ENCODE measurements at regions not wholly inside any gene's neighbourhood (a gene's known extent, or its start where the extent isn't known, plus 50 kb on each side); places are given as distances from the start of the nearest gene placed in this dataset.
"Not testable (repeated sequence)": the region's sequence is repeated elsewhere in the genome, so short reads cannot be mapped to it uniquely, and the experiment has no call there.

GRCh38 chr16:5972747-5973146 is 875.2 kb upstream of the EEF2KMT start:
- no peak for DNase-seq

- no peak for DNase-seq
These were observed 874.3 kb upstream of the EEF2KMT start for GRCh38 chr16:5971924-5972323.

DNA sequence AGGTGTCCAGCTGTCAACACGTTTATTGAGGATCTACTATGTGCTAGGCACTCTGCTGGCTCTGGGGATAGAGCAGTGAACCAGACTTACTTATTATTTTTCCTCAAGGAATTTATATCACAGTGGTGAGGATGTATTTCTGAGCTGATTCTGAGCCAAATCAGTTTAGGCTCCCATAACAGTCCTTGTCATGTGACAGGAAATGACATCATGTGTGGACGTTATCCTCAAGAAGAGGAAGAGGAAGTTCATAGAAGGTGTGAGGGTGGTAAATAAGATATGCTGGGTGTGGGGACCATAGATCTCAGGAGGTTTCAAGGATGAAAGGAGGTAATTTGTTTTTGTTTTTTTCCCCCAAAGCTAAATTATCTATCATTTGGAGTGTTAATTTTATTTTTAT is 873.5 kb upstream of the EEF2KMT start:
- DNase-seq = no peak

DNA sequence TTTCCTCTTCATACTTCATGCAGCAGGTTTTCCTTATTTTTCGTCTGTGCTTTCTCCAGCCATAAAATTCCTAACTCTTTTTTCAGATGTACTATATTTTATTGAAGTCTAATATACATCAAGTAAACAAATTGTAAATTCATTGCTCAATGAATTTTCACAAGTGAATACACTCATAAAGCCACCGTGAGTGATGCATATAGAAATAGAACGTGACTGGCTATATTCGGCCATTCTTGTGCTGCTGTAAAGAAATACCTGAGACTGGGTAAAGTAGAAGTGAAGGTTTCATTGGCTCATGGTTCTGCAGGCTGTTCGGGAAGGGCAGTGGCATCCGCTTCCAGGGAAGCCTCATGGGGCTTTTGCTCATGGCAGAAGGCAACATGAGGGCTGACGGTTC is 868.4 kb upstream of the EEF2KMT start:
- DNase-seq = no peak

- DNase-seq = no peak
These were observed 867.7 kb upstream of the EEF2KMT start for GRCh38 chr16:5965321-5965720.

DNA sequence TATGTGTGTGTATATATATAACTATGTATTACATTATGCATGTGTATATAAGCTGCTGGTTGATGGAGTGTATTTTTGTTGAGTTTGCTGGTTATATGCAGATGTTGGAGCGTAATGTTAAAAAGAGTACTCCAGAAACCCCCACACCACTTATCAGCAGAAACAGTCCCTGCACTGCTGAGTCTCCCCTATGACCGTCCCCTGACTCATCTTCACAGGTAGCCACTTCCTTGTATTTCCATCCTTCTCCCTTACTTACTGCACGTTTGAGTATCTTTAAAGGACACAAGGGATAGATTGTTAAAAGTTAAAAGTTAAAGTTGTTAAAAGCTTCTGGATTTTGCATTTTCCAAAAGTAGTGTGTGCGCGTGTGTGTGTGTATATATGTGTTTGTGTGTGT is 853.9 kb upstream of the EEF2KMT start:
- DNase-seq = no peak

DNA sequence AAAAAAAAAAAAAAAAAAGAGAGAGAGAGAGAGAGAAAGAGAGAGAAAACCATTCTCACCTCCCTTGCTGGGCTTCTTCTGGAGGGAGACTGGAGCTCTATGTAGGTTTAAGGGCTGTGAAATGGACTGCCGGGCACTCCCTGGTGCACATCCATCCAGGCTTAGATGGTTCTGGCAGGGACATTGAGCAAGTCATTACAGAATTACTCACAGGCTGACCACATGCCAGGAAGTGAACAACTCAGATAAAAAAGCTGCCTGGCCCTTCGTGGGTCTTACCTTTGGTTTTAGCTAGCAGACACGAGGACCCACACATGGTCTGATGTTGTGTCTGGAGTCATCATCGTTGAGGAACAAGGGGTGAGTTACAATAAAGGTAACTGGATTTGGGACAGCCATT is 847.4 kb upstream of the EEF2KMT start:
- DNase-seq = no peak

DNA sequence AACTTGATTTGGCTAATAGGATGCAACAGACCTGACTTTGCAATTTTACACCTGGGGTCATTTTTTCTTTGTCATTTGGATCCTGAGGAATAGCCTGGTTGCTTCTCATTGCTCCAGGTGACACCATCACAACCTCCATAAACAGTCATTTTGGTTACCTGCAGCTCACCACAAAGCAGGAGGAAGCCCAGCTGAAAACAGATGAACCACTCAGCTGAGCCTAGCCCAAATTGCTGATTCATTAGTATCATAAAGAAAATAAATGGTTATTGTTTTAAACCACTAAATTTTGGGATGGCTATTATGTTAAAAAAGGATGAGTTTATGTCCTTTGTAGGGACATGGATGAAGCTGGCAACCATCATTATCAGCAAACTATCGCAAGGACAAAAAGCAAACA is 841.0 kb upstream of the EEF2KMT start:
- DNase-seq = no peak

GRCh38 chr16:5932906-5933305 is 835.3 kb upstream of the EEF2KMT start:
- DNase-seq = no peak

DNA sequence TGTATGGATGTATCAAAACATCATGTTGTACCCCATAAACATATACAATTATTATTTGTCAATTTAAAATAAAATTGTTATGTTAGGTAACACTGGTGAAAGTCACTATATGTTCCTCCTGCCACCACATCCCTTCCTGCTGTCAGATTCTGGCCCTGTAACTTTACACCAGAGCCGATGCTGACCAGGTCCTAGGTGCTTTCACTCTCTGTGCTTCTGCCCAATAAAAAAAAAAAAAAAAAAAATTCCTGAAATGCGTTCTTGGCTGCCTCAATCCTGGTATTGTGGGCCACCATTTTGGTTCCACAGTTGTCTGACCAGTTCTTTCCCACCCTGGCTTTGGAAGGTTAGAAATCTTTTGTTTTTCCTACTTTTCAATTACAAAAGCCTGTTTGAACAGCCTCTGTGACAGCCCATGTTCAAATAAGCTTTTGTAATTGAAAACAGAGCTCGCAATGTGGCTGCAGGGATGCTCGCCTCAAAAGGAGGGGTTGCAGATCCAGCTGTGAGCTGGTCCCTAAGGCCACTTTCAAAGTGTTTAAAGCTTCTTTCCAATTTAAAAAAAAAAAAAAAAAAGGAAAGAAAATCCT is 831.0 kb upstream of the EEF2KMT start:
- DNase-seq = no peak

GRCh38 chr16:5925850-5926249 is 828.3 kb upstream of the EEF2KMT start:
- no peak for DNase-seq

- no peak for DNase-seq
These were observed 825.1 kb upstream of the EEF2KMT start for GRCh38 chr16:5922686-5923085.

DNA sequence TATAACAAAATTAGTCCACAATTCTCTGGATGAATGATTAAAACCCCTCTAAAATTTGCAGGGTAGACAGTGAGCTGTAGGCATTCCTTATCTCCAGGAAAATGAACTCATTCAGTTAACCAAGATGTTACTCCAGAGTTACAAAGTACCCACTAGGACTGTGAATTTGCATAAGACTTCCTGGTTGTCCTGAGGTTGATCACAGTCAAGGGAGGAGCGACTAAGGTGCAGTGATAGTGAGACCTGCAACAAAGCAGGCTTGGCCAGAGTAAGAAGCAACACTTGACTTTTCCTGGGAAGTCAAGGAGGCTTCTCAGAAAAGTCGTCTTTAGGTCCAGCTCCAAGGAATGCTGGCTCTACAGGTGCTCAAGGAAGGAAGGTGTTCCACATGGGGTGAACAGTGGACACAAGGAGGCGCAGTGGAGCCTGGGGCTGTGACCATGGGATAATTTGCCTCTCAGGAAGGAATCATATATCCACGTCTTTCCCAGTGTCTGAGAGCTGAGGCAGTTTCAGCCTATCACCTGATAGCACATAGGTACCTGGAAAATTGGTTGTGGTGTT is 821.1 kb upstream of the EEF2KMT start:
- DNase-seq = no peak

DNA sequence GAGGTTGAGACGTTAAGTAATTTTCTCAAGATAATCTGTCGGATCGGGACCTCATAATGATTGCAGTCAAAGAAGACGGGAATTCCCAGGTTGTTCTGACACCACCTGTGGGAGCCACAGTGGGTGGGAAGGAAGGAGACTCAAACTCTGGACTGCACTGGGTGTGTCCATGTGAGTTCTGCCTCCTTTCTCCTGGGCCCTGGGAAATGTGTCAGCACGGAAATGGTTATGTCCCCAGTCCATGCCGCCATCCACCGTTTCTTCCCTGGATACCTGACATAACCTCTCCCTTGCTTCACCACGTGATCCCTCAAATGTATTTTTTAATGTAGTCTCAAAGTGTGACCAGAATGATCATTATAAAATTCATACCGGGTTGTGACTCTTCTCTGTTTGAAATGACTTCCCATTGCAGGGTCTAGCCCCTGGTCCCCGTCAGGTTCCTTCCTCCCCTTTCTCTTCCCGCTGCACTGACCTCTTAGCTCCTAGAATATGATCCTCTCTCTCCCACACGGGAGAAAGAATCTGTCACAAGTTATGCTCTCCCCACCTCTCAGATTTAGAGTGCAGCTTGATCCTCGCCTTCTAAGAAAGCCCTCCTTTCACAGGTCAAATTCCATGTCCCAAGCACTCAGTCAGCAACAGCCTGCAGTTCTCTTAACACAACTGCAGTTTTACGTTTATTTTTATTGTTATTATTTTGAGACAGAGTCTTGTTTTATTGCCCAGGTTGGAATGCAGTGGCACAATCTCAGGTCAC is 820.0 kb upstream of the EEF2KMT start:
- no peak for DNase-seq

DNA sequence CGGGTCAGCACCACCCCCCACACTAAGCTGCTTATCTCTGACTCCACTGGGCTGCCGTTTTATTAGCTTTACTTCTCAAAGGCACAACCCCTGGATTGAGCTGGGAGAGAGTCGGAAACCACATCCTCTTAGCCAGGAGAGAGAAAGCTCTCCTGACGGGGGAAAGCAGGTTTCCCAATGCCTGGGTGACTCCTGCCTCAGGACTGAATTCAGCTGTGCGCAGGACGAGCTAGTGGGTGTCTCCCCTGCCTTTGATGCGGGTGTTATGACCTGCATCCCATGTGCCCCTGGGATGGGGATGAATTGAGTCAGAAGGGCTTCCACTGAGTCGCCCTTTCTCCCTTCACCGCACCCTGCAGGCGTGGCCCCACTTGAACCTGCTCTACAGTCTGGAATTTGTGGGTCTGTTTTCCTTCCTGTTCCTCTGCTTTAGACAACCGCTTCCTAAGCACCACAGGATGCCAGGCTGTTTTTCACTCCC is 819.2 kb upstream of the EEF2KMT start:
- DNase-seq = no peak

- DNase-seq = no peak
These were observed 813.6 kb upstream of the EEF2KMT start for GRCh38 chr16:5911241-5911640.

DNA sequence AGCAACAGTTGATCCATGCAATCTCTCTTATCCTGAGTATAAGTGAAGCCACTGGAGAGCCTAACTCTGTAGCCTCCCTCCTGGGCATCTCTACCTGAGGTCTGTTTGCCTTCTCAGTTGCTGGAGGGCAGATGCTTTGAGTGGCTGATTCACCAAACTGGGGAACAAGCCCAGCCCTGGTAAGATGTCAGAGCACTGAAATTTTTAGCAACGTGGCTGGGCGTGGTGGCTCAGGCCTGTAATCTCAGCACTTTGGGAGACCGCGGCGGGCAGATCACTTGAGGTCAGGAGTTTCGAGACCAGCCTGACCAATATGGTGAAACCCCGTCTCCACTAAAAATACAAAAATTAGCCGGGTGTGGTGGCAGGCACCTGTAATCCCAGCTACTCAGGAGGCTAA is 812.0 kb upstream of the EEF2KMT start:
- DNase-seq = not testable (repeated sequence)

- no peak for DNase-seq
These were observed 809.9 kb upstream of the EEF2KMT start for GRCh38 chr16:5907544-5907943.

DNA sequence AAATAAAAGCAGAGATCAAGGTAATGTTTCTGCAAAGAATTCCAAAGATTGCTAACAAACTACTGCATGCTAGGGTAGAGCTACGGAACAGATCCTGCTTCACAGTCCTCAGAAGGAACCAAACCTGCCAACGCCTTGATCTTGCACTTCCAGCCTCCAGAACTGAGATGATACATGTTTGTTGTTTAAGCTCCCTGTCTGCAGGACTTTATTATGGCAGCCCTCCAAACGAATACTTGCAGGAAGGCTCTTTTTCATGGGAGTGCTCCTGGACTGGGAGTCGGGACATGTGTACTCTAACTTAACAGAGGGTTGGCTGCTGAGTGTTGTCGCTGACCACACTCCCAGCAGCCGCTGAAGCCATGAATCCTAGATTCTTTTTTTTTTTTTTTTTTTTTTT is 808.8 kb upstream of the EEF2KMT start:
- no peak for DNase-seq

- DNase-seq = no peak
These were observed 808.3 kb upstream of the EEF2KMT start for GRCh38 chr16:5905935-5906334.

DNA sequence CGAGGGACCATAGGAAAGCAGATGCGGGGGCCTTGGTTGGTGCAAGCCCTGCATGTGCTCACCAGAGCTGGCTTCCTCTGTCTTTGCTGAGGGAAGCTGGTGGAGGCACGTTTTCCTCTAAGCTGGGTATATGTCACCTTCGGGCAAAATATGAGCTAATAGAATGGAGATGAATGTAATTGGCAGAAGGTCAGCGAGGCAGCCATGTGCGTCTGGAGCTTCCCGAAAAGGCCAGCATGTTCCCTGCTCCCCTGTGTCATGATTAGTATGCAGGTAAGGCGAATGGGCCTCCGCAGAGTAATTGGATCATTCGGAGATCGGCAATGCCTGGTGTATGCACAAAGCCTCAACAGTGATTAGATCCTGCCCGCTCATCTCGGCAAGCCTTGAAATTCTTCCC is 806.2 kb upstream of the EEF2KMT start:
- DNase-seq = no peak

GRCh38 chr16:5903153-5903552 is 805.6 kb upstream of the EEF2KMT start:
- no peak for DNase-seq

GRCh38 chr16:5900046-5900445 is 802.5 kb upstream of the EEF2KMT start:
- no peak for DNase-seq

DNA sequence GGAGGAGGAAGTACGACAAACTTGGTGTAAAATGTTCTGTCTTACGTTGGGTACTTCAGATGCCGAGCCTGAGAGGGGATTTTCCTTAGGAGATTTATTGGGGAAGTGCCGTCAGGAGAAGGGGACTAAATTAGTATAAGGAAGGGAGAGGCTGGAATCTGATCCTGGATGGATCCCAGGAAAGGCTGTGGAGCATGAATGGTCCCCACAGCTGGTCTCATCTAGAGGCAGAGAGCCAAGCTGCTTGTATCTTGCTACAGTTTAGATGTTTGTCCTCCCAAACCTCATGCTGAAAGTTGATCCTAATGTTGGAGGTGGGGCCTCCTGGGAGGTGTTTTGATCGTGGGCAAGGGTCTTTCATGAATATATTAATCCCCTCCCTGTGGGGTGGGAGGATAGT is 798.4 kb upstream of the EEF2KMT start:
- DNase-seq = peak; percentile 34
